K562 (cell line): ENCODE measurements at regions not wholly inside any gene's neighbourhood (a gene's known extent, or its start where the extent isn't known, plus 50 kb on each side); places are given as distances from the start of the nearest gene placed in this dataset.

Experiments used
- ARID1B ChIP-seq: fragments of 450-650 bp; IDR thresholded peaks from 2 replicates; pipeline ENCODE4 v1.6.1; 2016; ENCODE audit warnings: antibody characterized with exemption, mild to moderate bottlenecking, inconsistent platforms
- ARNT ChIP-seq, 2 experiments: fragments of 450-650 bp; IDR thresholded peaks; 2 replicates each; pipeline ENCODE4 v1.6.1; 2016; ENCODE audit warnings: mild to moderate bottlenecking in 1 of 2
- CREB1 ChIP-seq, 2 experiments: sonication (generic) in 1 of 2; formaldehyde crosslinking in 1 of 2; IDR thresholded peaks; 2 replicates each; pipeline versions ENCODE4 v1.6.1 to v1.8.0; 2012 to 2022; ENCODE audit warnings: inconsistent platforms in 1 of 2, mild to moderate bottlenecking in 1 of 2, missing genetic modification reagents in 1 of 2, moderate library complexity in 1 of 2
- CREM ChIP-seq: IDR thresholded peaks from 2 replicates; pipeline ENCODE4 v1.6.1; 2014; ENCODE audit warnings: antibody characterized with exemption, low read depth
- FOXJ3 ChIP-seq: sonication (generic); formaldehyde crosslinking; IDR thresholded peaks from 2 replicates; pipeline ENCODE4 v1.4.0; 2020; ENCODE audit warnings: mild to moderate bottlenecking, missing genetic modification reagents
- NR2C1 ChIP-seq, 2 experiments: fragments of 450-650 bp; IDR thresholded peaks; 2 replicates each; pipeline ENCODE4 v1.6.1; 2017; ENCODE audit warnings: mild to moderate bottlenecking in 2 of 2, antibody characterized with exemption in 1 of 2, inconsistent platforms in 1 of 2, missing compliant biosample characterization in 1 of 2, missing genetic modification characterization in 1 of 2
- RCOR1 ChIP-seq, 2 experiments: IDR thresholded peaks; 2 replicates each; pipeline ENCODE4 v1.6.1; 2012; ENCODE audit warnings: low read depth in 2 of 2, low read length in 2 of 2, borderline replicate concordance in 1 of 2, improper control_type of control experiment in 1 of 2
- SREBF2 ChIP-seq: sonication (generic); formaldehyde crosslinking; IDR thresholded peaks from 2 replicates; pipeline ENCODE4 v1.4.0; 2020; ENCODE audit warnings: mild to moderate bottlenecking, missing genetic modification reagents
- STAT5B ChIP-seq: fragments of 250-450 bp; sonication (Bioruptor Pico); IDR thresholded peaks from 2 replicates; pipeline ENCODE4 v1.8.0; 2021; ENCODE audit warnings: mild to moderate bottlenecking, inconsistent platforms
- U2AF2 ChIP-seq: fragments of 200-400 bp; formaldehyde crosslinking; optimal IDR thresholded peaks from 2 replicates; pipeline ENCODE3; 2017; ENCODE audit warnings: low read depth, mild to moderate bottlenecking, low read length
- ZBTB7A ChIP-seq: IDR thresholded peaks from 2 replicates; pipeline ENCODE4 v1.6.1; 2011; ENCODE audit warnings: low read depth, mild to moderate bottlenecking, low read length, moderate library complexity, borderline replicate concordance; ENCODE audit not compliant: control insufficient read depth
- ZC3H4 ChIP-seq: sonication (generic); formaldehyde crosslinking; IDR thresholded peaks from 2 replicates; pipeline ENCODE4 v1.9.0; 2021; ENCODE audit warnings: missing genetic modification reagents, borderline replicate concordance
- ZNF766 ChIP-seq: fragments of 200-800 bp; sonication (Bioruptor generic); conservative IDR thresholded peaks from 2 replicates; pipeline ENCODE4 v1.6.1; 2016; ENCODE audit warnings: missing genetic modification characterization, missing compliant biosample characterization
- TF ChIP-seq, protein P1 (sequence below), 2 experiments: fragments of 450-650 bp in 1 of 2; IDR thresholded peaks; 2 replicates each; pipeline ENCODE4 v1.6.1; 2011 to 2017; ENCODE audit warnings: low read depth in 2 of 2, antibody characterized with exemption in 1 of 2, borderline replicate concordance in 1 of 2, low read length in 1 of 2, mild to moderate bottlenecking in 1 of 2, mixed read lengths in 1 of 2; ENCODE audit not compliant: control insufficient read depth in 1 of 2
- TF ChIP-seq, protein P2 (sequence below), 2 experiments: fragments of 150-350 bp in 1 of 2; IDR thresholded peaks; 2 replicates each; pipeline ENCODE4 v1.6.1; 2012 to 2016; ENCODE audit warnings: low read depth in 2 of 2, low read length in 2 of 2, mild to moderate bottlenecking in 1 of 2, moderate library complexity in 1 of 2
- TF ChIP-seq, protein P3 (sequence below): fragments of 450-650 bp; IDR thresholded peaks from 2 replicates; pipeline ENCODE4 v1.6.1; 2016; ENCODE audit warnings: borderline replicate concordance

DNA sequence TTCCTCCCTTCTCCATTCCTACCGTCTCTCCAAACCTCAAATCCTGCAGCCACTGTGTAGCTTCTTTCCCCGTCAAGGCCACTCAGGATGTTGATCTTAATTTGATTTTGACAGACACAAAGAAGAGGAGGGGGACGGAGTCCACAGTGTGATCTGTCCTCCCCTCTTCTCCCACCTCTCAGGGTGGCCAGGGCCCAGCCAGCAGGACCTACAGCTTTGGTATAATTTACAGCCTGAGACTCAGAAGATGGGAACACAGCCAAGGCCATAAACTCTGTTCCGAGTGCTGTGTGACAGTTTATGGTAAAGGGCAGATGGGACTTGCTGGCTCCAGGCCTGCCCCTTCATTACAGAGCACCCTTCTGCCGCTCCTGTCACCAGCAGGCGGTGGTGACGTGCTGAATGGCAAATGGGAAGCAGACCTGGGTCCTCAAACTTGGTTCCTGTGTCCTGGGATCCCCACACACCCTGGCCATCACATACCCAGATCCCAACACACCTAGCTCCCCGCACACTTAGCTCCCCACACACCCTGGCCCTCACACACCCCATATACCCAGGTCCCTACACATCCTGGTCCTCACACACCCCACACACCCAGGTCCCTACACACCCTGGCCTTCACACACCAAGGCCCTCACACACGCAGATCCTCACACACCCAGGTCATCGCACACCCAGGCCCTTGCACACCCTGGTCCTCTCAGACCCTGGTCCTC lies 71.6 kb downstream of the CD2 start (continued):
- TF ChIP-seq, protein P1, sequence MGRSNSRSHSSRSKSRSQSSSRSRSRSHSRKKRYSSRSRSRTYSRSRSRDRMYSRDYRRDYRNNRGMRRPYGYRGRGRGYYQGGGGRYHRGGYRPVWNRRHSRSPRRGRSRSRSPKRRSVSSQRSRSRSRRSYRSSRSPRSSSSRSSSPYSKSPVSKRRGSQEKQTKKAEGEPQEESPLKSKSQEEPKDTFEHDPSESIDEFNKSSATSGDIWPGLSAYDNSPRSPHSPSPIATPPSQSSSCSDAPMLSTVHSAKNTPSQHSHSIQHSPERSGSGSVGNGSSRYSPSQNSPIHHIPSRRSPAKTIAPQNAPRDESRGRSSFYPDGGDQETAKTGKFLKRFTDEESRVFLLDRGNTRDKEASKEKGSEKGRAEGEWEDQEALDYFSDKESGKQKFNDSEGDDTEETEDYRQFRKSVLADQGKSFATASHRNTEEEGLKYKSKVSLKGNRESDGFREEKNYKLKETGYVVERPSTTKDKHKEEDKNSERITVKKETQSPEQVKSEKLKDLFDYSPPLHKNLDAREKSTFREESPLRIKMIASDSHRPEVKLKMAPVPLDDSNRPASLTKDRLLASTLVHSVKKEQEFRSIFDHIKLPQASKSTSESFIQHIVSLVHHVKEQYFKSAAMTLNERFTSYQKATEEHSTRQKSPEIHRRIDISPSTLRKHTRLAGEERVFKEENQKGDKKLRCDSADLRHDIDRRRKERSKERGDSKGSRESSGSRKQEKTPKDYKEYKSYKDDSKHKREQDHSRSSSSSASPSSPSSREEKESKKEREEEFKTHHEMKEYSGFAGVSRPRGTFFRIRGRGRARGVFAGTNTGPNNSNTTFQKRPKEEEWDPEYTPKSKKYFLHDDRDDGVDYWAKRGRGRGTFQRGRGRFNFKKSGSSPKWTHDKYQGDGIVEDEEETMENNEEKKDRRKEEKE (IDR thresholded peaks at IDR 0.05; ENCODE audit: borderline replicate concordance in 1 of 2, control insufficient read depth in 1 of 2, low read depth in 2 of 2, low read length in 1 of 2) = no peak
- TF ChIP-seq CREB1 (IDR thresholded peaks at IDR 0.05) (no peak), CREB1 (CRISPR knock-in tag; IDR thresholded peaks at IDR 0.05) (peak; percentile 72), NR2C1 (IDR thresholded peaks at IDR 0.05) (no peak), NR2C1 (tag; IDR thresholded peaks at IDR 0.05) (peak; percentile 38; the same call in 1 of the 2 replicates), STAT5B (CRISPR knock-in tag) (no peak), SREBF2 (no peak), U2AF2 (no peak), RCOR1 (IDR thresholded peaks at IDR 0.05; ENCODE audit: borderline replicate concordance in 1 of 2, low read depth in 2 of 2, low read length in 2 of 2) (peak in 1 of 2 experiments; percentile 63; a peak in 1 of 4 replicates), ZC3H4 (CRISPR knock-in tag) (no peak; the same call in 1 of the 2 replicates), ARID1B (no peak; the same call in 1 of the 2 replicates), CREM (peak; percentile 83), ZNF766 (CRISPR knock-in tag) (no peak; the same call in 1 of the 2 replicates), ZBTB7A (no peak), ARNT (IDR thresholded peaks at IDR 0.05) (peak in 1 of 2 experiments; percentile 49; a peak in 1 of 4 replicates), FOXJ3 (CRISPR knock-in tag) (no peak)
- TF ChIP-seq, protein P2, sequence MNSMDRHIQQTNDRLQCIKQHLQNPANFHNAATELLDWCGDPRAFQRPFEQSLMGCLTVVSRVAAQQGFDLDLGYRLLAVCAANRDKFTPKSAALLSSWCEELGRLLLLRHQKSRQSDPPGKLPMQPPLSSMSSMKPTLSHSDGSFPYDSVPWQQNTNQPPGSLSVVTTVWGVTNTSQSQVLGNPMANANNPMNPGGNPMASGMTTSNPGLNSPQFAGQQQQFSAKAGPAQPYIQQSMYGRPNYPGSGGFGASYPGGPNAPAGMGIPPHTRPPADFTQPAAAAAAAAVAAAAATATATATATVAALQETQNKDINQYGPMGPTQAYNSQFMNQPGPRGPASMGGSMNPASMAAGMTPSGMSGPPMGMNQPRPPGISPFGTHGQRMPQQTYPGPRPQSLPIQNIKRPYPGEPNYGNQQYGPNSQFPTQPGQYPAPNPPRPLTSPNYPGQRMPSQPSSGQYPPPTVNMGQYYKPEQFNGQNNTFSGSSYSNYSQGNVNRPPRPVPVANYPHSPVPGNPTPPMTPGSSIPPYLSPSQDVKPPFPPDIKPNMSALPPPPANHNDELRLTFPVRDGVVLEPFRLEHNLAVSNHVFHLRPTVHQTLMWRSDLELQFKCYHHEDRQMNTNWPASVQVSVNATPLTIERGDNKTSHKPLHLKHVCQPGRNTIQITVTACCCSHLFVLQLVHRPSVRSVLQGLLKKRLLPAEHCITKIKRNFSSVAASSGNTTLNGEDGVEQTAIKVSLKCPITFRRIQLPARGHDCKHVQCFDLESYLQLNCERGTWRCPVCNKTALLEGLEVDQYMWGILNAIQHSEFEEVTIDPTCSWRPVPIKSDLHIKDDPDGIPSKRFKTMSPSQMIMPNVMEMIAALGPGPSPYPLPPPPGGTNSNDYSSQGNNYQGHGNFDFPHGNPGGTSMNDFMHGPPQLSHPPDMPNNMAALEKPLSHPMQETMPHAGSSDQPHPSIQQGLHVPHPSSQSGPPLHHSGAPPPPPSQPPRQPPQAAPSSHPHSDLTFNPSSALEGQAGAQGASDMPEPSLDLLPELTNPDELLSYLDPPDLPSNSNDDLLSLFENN (IDR thresholded peaks at IDR 0.05; ENCODE audit: low read depth in 2 of 2, low read length in 2 of 2) = 0 out of 4 replicates have a peak, but pooled peaks of 1 of the 2 experiments have one; percentile 39
- TF ChIP-seq, protein P3, sequence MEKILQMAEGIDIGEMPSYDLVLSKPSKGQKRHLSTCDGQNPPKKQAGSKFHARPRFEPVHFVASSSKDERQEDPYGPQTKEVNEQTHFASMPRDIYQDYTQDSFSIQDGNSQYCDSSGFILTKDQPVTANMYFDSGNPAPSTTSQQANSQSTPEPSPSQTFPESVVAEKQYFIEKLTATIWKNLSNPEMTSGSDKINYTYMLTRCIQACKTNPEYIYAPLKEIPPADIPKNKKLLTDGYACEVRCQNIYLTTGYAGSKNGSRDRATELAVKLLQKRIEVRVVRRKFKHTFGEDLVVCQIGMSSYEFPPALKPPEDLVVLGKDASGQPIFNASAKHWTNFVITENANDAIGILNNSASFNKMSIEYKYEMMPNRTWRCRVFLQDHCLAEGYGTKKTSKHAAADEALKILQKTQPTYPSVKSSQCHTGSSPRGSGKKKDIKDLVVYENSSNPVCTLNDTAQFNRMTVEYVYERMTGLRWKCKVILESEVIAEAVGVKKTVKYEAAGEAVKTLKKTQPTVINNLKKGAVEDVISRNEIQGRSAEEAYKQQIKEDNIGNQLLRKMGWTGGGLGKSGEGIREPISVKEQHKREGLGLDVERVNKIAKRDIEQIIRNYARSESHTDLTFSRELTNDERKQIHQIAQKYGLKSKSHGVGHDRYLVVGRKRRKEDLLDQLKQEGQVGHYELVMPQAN = peak; percentile 46; the same call in 1 of the 2 replicates
